NCI-H2227 (cell line): ENCODE measurements at regions not wholly inside any gene's neighbourhood (a gene's known extent, or its start where the extent isn't known, plus 50 kb on each side); places are given as distances from the start of the nearest gene placed in this dataset.
"Not testable (repeated sequence)": the region's sequence is repeated elsewhere in the genome, so short reads cannot be mapped to it uniquely, and the experiment has no call there.

ENCODE experiments used
- DNase-seq: peaks from one replicate; lab custom pipeline; 2025; ENCODE audit not compliant: unreplicated experiment; lab: John Stamatoyannopoulos, UW

DNA sequence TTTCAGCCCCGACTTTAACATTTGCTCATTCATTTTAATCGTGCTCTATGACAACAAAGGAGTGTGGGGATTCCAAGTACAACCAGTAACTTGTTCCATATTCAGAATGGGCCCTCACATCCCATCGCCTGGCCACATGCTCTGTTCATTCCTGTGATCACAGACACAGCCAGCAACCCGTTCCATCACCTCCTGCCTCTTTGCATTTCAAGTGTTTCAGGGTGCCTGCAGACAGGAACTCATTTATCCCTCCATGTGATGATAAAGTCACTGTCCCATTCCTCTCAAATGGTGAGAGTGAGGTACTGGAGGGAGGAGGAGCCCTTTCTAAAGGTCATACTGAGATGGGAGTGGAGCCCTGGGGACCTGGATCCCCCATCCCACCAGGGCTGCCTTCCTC, 571.1 kb downstream of the MAT2B start:
- DNase-seq = no peak

GRCh38 chr5:164090358-164090757, 584.9 kb downstream of the MAT2B start:
- DNase-seq = no peak

DNA sequence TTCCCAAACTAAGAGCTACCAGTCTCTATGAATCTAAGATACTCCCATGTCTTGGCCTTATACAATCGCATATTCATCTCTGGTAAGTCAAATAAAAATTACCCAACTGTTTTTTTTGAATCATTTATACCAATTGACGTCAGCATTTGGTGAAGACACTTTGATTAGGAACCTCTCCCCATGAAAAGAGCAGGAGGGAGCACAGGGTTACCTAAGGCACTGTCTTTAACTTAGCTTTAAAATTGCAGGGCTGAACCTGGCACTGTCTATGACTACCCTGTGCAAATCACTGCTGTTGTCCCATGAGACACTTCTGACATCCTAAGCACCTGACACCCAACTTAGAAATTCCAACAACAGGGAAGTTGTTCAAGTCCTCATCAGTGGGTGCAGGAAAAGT, 586.4 kb downstream of the MAT2B start:
- no peak for DNase-seq

- no peak for DNase-seq
These were observed 588.9 kb downstream of the MAT2B start for GRCh38 chr5:164094291-164094690.

DNA sequence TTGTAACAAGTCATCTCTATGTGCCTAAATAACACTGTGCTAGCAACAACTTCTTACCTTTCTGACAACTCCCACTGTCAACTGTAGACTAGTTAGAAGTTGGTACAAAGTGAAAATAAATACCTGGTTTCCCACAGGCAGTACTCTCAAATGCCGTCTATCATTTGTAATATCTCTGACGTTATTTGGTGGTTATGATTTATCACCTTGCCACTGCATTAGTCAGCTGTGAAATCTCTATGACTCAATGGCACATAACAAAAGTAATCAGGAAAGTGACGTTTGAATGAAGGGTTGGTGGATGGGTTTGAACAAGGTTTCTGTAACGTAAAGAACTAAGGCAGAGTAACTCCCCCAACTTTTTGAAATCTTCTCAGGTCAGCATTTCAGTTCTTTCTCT, 592.3 kb downstream of the MAT2B start:
- DNase-seq = no peak

- DNase-seq = no peak
These were observed 593.1 kb downstream of the MAT2B start for GRCh38 chr5:164098531-164098930.

- no peak for DNase-seq
These were observed 593.6 kb downstream of the MAT2B start for GRCh38 chr5:164098979-164099378.

DNA sequence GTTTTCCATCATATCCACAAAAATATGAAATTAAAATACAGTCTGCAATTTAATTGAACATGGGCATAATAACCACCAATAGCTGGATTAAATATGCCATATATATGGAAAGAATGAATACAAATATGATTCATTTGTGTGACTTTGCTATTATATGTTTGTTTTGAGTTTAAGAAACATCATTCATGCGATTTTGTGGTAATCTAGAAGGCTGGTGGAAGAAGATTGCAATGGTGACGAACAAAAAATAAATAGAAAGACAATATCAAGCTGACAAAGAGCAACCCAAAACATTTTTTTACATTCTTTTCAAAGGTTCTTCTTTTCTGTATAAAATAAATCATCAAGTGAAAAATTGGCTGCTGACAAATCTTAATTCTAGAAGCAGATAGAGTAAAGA, 610.0 kb downstream of the MAT2B start:
- DNase-seq = no peak

- DNase-seq = no peak
These were observed 614.5 kb downstream of the MAT2B start for GRCh38 chr5:164119806-164120447.

GRCh38 chr5:164127527-164127926, 622.1 kb downstream of the MAT2B start:
- DNase-seq = no peak

GRCh38 chr5:164132358-164132757, 626.9 kb downstream of the MAT2B start:
- no peak for DNase-seq

DNA sequence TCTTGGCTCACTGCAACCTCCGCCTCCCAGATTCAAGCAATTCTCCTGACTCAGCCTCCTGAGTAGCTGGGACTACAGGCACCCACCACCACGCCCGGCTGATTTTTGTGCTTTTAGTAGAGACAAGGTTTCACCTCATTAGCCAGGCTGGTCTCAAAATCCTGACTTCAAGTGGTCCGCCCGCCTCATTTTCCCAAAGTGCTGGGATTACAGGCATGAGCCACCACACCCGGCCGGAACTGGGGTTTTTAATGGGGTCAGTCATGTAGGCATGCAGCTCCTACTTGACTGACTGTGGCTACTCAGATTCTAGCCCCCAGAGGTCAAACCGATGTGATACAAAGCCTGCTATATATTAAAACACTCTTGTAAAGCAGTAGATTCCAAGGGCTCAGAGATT, 631.7 kb downstream of the MAT2B start:
- DNase-seq = no peak

DNA sequence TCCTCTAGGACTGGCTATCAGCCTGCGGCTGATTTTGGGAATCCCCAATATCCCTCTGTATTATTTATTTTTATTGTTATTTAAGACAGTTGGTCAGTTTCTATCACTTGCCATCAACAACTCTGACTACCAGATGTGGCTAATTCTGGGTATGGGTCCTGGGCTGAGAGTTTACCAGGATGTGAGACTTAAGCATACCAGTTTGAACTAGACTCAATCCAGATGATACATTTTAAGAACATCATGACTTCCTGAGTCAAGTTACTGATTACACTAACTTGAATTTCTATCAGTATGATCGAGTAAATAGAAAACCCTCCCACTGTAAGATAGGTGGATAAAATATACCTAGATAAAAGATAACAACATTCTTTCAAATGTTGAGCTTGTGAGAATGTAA, 634.0 kb downstream of the MAT2B start:
- DNase-seq = no peak

DNA sequence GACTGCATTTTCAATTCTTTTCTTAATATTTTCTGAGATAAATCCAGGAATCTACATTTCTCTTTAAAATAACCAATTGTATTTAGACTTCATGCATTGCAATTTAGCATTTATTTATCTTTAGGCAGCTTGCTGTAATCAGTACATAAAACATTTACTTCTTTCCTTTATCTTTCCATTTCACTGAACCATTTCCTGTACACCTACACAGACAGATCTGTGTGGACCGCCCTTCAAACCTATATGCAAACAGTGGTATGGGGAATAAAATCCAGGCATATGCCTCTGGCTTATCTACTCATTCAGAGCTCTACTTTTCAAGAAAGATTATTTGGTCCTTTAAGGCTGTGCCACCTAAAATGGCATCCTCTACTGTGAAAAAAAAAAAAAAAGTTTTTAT, 640.0 kb downstream of the MAT2B start:
- DNase-seq = no peak

GRCh38 chr5:164146223-164146622, 640.8 kb downstream of the MAT2B start:
- no peak for DNase-seq

GRCh38 chr5:164148292-164148691, 642.9 kb downstream of the MAT2B start:
- no peak for DNase-seq

GRCh38 chr5:164152539-164152938, 647.1 kb downstream of the MAT2B start:
- not testable (repeated sequence) for DNase-seq

DNA sequence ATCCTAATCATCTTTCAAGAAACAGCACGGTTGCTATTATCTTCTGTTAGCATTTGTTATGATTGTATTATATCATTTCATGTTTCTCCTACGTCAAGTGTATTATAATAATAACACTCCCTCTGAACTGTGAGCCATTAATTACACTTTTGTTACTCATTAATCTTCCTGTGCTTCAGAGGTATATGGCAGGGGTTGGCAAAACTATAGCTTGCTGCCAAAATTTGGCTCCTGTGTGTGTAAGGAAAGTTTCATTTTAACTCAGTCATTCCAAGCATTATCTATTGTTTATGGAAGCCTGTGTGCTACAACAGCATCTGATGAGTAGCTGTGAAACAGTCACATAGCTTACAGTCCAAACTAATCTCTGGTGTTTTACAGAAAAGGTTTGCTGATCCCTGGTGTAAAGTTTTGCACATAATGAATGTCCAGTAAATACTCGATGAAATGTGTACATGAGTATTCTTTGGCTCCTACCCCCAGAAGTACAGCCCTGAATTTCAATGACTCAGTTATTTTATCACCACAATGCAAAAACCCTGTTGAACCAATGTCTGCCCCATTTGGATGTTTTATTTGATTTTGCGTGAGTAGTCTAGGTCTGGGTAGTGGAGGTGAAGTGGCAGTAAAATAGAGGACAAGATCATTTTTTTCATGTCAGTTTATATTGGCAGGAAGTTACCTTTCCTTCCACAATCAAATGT, 648.2 kb downstream of the MAT2B start:
- no peak for DNase-seq

GRCh38 chr5:164170814-164171213, 665.4 kb downstream of the MAT2B start:
- no peak for DNase-seq

DNA sequence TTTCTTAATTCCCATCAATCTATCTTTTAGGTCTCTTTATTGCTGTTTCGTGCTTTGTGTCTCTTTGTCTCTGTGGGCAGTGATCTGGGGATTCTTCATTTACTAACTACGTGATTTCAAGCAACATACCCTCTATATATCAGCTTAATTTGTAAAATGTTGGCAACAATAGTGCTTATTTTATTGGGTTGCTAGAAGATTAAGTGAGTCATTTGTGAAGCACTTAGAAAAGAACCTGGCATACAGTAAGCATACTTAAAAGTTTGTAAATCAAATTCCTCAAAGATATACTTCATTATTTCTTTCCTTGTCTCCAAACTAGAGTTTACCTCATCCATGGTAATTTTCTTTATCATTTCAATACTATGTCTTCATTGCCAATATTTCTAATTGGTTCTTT, 669.7 kb downstream of the MAT2B start:
- no peak for DNase-seq

DNA sequence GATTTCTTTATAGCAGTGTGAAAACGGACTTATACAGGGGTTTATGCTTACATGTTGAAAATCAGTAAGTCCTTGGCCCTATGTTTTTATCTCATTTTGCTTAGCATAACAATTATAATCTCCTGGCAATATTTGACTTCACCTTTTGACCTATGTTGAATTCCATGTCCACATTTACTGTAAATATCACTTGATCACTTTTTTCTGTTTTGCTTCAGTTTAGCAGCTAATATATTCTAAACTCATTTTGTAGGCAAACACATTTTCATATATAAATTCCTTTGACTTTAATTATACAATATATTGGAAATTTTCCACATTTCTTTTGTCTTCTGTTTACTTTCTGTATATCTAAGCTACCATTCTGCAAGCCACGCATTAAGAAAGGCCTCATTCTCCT, 674.0 kb downstream of the MAT2B start:
- DNase-seq = no peak

DNA sequence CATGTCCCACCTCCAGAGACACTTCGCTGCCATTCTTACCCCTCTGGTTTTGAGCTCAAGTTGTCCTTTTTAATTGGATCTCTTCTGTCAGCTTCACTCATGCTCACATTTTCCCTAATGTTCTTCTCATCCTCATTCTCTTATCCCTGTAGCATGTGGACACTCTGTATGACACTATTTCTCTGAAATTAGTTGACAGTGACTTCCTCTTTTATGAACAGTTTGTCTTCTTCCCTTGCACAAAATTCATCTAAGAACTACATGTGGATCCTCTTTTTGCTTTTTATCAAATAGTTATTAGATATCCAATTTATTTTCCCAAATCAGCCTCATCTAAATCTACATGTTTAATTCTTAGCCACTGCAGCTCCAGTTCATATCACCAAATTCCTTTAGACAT, 676.2 kb downstream of the MAT2B start:
- no peak for DNase-seq

DNA sequence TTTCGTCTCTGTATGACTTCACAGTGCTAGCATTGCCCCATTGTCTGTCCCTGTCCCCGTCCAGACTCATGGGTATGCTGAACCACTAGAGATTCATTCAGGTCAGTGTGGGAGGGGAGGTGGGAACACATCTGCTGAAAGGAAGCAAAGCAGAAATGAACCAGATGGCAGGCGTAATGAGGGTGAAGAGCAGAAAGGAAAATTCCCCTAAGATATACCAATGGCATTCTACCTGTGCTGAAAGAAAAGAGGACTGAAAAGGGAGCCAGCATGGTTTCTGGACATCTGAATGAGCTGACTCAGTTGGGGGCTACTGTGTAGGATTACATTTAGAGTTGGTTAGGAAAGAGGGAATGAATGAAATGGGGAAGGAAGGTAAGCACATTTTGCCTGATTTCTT, 678.7 kb downstream of the MAT2B start:
- DNase-seq = no peak
